ENCODE measurements at regions not wholly inside any gene's neighbourhood (a gene's known extent, or its start where the extent isn't known, plus 50 kb on each side); places are given as distances from the start of the nearest gene placed in this dataset.

- no peaks in the 10 kb centered on the region for H3K27me3 ChIP-seq
- no peaks in the 10 kb centered on the region for H3K36me3 ChIP-seq
- H3K4me1 ChIP-seq, result no peaks in the 10 kb centered on the region
- no peak overlapping the region for H3K4me2 ChIP-seq
- no peaks in the 10 kb centered on the region for H3F3A ChIP-seq (ENCODE audit: low read depth)
- Mint-ChIP-seq H3K27me3 (ENCODE audit: insufficient read depth, low read depth) (peaks cover 2% of the 10 kb centered on the region), H3K4me1 (peaks cover 2% of the 10 kb centered on the region), H3K4me3 (no peak overlapping the region), H3K9me3 (no peaks in the 10 kb centered on the region), H3K27ac (no peak overlapping the region), H3K36me3 (no peaks in the 10 kb centered on the region)
- TF ChIP-seq EZH2phosphoT487 (IDR thresholded peaks at IDR 0.05) (no peak), EZH2 (IDR thresholded peaks at IDR 0.05) (no peak), CTCF (IDR thresholded peaks at IDR 0.05) (no peak)
- no peak overlapping the region for H3K27ac ChIP-seq
- H3K4me3 ChIP-seq, result no peak overlapping the region
- H3K9ac ChIP-seq, result no peak overlapping the region
- no peaks in the 10 kb centered on the region for H3K79me2 ChIP-seq (ENCODE audit: low read depth)
- DNase-seq (ENCODE audit: low spot score), result no peak
- no peaks in the 10 kb centered on the region for H3K9me3 ChIP-seq (ENCODE audit: low read depth)
- H4K20me1 ChIP-seq (ENCODE audit: low read depth), result no peaks in the 10 kb centered on the region
- H2AFZ ChIP-seq (replicated peaks), result no peak overlapping the region
Measured at GRCh38 chr18:50475538-50476193, 84.2 kb upstream of the MAPK4 start.

DNA sequence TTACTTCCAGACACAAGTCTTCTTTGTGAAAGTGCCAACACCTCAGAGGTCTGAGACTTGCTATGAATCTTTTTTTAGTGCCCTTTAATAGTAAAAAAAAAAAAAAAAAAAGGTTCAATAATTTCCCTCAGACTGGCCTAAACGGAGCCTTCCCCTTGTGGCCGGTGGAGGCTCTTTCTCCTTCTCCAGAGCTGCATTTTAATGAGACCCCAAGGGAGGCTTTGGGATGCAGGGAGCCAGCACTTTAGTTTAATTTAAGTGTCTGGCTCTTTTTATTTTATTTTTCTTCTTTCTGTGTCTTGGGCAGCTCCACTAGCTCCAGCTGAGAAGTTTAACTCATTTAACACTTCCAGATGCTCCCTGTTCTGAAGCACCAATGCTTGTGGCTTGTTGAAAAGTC, 67.8 kb upstream of the MAPK4 start:
- no peak for DNase-seq (ENCODE audit: low spot score)
- H3K4me2 ChIP-seq, result no peak overlapping the region
- H3K27me3 ChIP-seq, result no peaks in the 10 kb centered on the region
- H3K4me3 ChIP-seq, result no peak overlapping the region
- Mint-ChIP-seq H3K4me3 (no peak overlapping the region), H3K9me3 (peaks cover 10% of the 10 kb centered on the region), H3K36me3 (no peaks in the 10 kb centered on the region), H3K4me1 (no peaks in the 10 kb centered on the region), H3K27ac (no peak overlapping the region), H3K27me3 (ENCODE audit: insufficient read depth, low read depth) (peaks cover 8% of the 10 kb centered on the region)
- TF ChIP-seq EZH2 (IDR thresholded peaks at IDR 0.05), result no peak
- peak; percentile 8 for TF ChIP-seq CTCF (IDR thresholded peaks at IDR 0.05)
- TF ChIP-seq EZH2phosphoT487 (IDR thresholded peaks at IDR 0.05), result no peak
- H3K9ac ChIP-seq, result no peak overlapping the region
- H2AFZ ChIP-seq (replicated peaks), result no peak overlapping the region
- H4K20me1 ChIP-seq (ENCODE audit: low read depth), result no peaks in the 10 kb centered on the region
- H3K27ac ChIP-seq, result no peak overlapping the region
- H3K4me1 ChIP-seq, result no peaks in the 10 kb centered on the region
- no peaks in the 10 kb centered on the region for H3K79me2 ChIP-seq (ENCODE audit: low read depth)
- no peaks in the 10 kb centered on the region for H3K36me3 ChIP-seq
- no peaks in the 10 kb centered on the region for H3K9me3 ChIP-seq (ENCODE audit: low read depth)
- H3F3A ChIP-seq (ENCODE audit: low read depth), result no peaks in the 10 kb centered on the region

- Histone ChIP-seq H3K27me3 (no peaks in the 10 kb centered on the region), H3K4me1 (no peaks in the 10 kb centered on the region), H3F3A (ENCODE audit: low read depth) (no peaks in the 10 kb centered on the region), H3K79me2 (ENCODE audit: low read depth) (no peaks in the 10 kb centered on the region), H3K9ac (no peak overlapping the region), H2AFZ (replicated peaks) (no peak overlapping the region), H3K4me2 (no peak overlapping the region), H3K36me3 (no peaks in the 10 kb centered on the region), H3K9me3 (ENCODE audit: low read depth) (no peaks in the 10 kb centered on the region), H4K20me1 (ENCODE audit: low read depth) (no peaks in the 10 kb centered on the region), H3K27ac (no peak overlapping the region), H3K4me3 (no peak overlapping the region)
- no peak overlapping the region for H3K27ac Mint-ChIP-seq
- H3K36me3 Mint-ChIP-seq, result no peaks in the 10 kb centered on the region
- no peaks in the 10 kb centered on the region for H3K4me1 Mint-ChIP-seq
- no peak for DNase-seq (ENCODE audit: low spot score)
- peaks cover 6% of the 10 kb centered on the region for H3K27me3 Mint-ChIP-seq (ENCODE audit: insufficient read depth, low read depth)
- peaks cover 8% of the 10 kb centered on the region for H3K9me3 Mint-ChIP-seq
- H3K4me3 Mint-ChIP-seq, result no peak overlapping the region
- TF ChIP-seq CTCF (IDR thresholded peaks at IDR 0.05), result no peak
Measured at GRCh38 chr18:50494569-50494968, 65.3 kb upstream of the MAPK4 start.
